ENCODE measurements at regions not wholly inside any gene's neighbourhood (a gene's known extent, or its start where the extent isn't known, plus 50 kb on each side); places are given as distances from the start of the nearest gene placed in this dataset.

DNA sequence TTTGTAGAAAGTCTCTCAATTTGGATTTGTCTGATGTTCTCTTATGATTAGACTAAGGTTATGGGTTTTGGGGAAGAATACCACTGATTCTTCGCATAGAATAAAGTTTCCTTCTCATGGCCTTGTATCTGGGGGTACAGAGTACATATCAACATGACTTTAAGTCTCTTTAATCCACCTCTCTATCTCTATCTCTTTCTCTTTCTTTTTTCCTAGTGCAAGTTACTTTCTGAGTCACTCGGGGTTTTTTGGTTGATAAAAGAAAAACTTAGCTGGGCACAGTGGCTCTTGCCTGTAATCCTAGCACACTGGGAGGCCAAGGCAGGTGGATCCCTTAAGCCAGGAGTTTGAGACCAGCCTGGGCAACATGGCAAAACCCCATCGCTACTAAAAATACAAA lies 100.1 kb upstream of the MAP4K3 start:
- no peak for DNase-seq

DNA sequence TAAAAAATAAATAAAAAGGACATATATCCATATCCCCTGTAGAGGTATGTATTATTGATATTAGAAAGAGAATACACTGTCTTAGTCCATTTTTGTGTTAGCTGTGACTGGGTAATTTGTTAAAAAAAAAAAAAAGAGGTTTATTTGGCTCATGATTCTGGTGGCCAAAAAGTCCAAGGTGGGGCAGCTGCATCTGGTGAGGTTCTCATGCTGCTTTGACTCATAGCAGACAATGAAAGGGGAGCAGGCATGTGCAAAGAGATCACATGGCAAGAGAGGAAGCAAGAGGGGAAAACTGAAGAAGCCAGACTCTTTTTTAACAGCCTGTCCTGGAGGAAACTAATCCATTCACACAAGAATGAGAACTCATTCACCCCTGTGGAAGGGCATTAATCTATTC lies 101.6 kb upstream of the MAP4K3 start:
- no peak for DNase-seq

DNA sequence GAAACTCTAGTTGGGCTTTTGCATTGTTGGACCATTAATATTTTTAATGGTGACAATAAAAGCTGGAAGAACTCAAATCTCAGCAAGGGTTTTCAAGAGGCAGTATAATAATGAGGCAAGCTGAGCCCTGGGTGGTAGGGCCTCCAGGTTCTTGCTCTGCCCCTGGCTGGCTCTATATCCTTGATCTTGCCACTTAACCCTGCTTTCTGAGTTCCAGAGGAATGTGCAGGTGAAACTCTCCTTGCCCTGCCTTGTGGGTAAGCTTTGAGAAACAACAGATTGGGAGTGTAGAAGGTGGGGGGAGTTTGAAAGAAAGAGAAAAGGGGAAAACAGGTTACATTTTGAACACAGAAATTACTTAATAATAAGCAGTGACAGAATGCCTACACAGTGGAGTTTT lies 103.3 kb upstream of the MAP4K3 start:
- DNase-seq, result no peak

DNA sequence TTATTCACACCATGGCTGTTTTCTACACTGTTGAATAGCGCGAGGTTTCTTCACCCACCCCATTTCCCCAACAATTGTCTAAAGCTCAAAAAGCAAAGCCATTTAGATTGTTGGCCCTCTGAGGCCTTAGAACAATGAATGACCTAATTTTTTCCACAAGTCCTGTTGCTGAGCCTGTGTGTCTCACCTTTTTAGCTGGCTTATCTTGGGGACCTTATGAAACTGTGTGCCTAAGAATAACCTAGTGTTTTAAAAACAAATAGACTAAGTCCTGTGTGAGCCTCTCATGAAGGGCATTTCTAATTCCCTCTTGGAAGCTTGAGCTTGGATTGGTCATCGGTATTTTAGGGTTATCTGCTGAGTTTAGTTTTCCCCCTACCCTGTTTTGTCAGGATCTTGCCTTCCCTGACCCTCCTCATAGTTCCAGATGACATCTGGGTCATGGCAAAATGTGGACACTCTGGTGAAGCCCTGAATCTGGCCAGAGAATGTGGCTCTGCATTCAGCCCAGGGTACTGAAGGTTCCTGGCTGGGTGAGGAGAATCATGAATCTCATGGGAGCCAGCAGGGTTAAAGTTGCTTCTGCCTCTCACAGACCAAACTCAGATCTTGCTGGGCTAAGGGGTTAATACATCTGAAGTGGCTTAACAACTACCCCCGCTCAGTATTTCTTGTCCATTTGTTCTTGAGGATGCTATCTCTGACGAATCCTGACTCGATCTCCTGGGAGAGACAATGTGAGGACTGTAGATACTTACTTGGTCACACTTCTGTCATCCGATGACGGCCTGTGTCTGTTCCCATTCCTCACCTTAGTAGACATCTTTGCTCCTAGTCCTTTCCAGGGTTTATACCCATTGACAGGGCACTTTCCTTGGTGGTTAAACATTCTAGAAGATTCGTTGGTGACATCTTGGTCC lies 104.2 kb upstream of the MAP4K3 start:
- no peak for DNase-seq

DNA sequence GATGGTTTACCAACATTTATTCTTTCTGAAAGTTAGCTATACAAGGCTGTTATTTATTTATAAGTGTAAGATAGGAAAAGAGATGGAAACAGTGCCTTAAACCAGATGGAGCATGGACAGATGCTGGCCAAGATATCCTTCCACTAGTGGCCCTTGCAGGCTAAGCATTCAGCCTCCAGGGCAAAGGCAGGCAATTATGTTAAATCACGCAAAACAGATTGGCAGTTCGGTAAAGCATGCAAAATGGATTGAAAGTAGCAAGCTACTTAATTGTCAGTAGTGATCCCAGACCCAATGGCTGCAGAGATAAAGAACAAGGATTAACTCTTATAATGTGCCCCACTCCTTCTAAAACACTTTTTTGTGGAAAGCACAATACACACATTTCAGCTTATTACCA lies 105.4 kb upstream of the MAP4K3 start:
- no peak for DNase-seq

DNA sequence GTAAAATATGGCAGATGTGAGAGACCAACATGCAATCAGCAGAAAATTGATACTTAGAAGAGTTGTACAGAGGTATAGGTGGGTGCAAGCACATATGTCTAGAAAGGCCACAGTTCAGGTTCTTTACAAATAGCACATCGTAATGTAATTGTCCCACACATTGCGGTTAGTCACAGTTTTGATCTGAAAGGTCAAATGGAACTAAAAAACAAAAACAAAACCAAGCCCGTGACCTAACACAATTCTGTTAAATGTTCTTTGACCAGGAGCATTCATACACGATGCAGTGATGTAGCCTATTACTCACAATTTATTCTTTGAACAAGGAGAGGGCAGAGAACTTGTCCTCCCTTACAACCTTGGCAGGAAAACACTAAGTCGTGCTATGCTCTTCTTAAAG lies 108.9 kb upstream of the MAP4K3 start:
- no peak for DNase-seq

DNA sequence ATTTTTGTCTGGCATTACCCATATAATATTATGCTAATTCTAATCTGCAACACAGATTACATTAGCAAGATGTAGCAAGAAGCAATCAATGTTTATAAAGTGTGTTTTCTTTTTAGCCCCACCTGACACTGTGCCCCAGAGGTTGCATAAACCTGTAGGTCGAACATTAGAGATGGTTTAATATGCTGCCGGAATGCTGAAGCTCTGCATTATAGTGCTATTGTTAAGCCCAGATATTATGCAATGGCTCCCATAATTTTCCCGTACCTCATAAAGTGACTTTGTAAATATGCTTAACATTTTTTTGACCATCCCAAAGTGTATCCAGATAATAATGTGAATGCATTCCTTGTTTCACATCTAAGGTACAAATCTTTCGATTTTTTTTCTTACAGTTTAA lies 109.3 kb upstream of the MAP4K3 start:
- no peak for DNase-seq

DNA sequence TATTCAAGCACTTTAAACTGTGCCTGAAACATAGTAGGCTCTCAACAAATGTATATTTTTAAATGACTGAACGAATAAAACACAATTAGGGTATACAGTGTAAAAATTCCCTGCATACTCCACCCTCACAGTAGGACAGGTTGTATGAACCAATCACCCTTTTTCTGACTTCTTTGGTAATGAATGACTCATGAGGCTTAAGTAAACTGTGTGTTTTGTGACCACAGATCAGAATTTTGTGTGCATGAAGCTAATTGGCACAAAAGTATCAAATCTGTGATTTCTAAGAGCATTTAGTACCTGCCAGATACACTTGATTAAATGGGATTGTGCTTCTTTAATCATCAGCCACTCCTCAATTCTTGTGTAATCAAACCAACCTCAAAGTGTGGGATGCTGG lies 109.9 kb upstream of the MAP4K3 start:
- no peak for DNase-seq

DNA sequence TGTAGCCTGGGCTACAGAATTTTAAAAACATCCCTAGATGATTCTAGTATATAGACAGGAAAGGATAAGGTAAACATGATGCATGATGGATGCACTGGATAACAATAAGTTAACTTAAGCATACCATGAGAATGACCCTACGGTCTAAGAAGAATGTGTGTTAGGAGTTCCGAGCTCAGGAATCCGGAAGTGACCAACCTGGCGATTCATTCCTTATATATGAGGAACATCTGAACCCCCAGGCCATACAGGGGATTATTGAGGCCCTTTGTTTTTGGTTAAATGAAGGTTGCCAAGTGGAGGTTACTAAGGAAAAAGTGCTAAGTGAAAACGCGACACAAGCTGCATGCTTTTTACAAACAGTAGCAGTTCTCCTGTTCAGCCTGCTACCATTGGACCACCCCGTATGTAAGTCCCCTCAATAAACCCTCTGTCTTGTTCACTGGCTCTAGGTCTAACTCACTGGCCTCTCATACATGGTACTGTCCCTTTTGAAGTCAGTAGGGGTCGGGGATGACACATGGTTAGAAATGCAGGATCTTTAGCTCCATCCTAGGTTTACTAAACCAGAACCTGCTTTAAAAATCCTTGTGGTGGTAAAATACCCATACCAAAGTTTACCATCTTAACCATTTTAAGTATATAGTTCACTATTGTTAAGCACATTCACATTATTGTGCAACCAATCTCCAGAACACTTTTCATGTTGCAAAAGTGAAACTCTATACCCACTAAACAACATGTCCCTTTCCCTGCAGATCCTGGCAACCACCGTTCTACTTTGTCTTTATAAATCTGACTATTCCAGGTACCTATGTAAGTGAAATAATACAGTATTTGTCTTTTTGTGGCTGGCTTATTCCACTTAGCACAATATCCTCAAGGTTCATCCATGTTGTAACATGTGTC lies 111.0 kb upstream of the MAP4K3 start:
- no peak for DNase-seq

DNA sequence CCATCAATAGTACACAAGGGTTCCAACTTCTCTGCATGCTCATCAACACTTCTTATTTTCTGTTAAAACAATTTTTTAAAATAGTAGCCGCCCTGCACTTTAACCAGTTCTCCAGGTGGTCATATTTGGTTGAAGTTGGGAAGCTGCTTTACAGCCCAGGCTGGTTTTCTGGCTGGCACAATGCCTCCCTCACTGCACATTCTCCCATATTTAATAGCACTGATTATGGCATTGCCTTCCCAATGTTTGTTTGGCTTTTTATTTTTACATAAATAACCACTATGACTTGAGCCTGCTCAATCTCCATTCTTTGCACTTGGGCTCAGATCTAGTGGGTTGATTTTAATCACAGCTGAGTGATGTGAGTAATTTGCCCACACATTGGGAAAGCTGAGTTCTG lies 111.9 kb upstream of the MAP4K3 start:
- DNase-seq, result no peak

DNA sequence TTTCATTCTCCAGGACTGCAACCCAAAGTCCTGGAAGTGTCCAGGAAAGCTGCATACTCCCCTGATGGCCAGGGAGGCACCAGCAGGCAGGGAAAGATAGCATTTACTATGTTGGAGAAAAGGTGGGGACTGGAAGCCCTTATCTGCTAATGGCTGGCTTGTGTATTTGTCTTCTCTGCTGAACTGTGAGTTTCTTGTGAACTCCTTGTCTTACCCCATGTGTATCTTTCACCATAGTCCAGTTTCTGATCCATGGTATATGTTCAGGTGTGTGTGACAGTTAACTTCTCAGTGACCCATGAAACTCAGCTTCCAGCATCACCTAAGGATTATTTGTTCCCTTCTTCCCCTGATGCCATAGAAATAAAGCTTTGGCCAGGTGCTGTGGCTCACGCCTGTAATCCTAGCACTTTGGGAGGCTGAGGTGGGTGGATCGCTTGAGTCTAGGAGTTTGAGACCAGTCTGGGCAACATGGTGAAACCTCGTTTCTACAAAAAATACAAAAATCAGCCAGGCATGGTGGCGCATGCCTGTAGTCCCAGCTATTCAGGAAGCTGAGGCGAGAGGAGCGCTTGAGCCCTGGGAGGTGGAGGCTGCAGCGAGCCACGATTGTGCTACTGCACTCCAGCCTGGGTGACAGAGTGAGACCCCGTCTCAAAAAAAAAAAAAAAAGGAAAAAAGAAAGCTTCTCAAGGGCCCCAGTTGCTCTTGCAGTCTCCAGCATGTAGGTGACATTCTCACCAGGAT lies 112.8 kb upstream of the MAP4K3 start:
- DNase-seq, result no peak

DNA sequence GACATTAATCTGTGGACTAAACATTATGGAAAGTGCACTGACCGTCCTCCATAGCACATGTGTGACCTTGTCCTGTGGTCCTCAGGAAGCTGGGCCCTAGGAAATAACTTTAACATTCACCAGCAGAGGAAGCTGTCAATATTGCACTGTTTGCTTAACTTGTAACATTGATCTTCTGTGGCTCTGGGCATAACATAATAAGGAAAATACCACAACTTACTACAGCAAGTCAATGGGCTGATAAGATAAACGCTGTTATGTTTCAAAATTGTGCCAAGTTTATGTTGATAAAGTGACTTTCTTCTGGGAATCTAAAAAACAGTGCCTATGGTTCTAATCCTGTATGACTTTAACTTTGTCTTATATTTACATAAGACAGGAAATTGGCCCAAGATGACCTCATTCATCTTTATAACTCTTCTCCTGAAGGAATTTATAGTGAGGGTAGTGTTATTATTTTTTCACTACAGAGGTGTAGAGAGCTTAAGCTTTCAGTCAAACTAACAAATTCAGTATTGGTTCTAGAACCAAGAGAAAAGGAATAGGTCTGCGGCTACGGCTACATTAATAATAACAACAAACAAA lies 113.7 kb upstream of the MAP4K3 start:
- no peak for DNase-seq

DNA sequence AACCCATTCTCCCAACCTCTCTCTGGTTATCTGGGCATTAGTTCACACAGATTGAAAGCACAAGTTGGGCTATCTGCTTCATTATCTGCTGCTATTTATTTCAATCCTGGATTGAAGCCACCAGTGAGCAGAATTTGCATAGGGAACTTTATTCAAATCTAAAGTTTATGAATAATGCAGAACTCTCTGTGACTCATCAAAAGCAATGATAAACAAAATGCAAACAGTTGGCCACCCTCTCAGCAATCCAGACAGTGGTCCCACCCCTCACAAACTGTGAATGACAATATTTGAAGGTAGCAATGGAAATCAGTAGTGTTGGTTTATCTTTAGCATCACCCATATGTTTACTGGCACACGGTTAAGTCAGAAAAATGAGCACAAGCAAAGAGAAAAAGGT lies 106.8 kb upstream of the TMEM178A start:
- DNase-seq, result no peak

DNA sequence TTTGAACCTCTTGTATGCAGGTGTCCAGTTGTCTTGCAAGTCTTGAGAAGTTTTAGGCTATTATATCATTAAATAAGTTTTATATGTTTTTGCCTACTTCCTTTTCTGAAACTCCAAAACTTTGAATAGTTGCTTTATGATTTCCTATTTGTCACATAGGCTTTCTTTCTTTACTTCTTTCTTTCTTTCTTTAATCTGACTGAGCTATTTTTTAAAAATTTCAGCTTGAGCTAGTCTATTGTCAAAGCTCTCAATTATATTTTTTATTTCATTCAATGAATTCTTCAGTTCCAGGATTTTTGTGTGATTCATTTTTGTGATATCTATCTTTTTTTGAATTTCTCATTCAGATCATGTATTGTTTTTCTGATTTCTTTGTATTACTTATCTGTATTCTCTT lies 102.1 kb upstream of the TMEM178A start:
- no peak for DNase-seq

DNA sequence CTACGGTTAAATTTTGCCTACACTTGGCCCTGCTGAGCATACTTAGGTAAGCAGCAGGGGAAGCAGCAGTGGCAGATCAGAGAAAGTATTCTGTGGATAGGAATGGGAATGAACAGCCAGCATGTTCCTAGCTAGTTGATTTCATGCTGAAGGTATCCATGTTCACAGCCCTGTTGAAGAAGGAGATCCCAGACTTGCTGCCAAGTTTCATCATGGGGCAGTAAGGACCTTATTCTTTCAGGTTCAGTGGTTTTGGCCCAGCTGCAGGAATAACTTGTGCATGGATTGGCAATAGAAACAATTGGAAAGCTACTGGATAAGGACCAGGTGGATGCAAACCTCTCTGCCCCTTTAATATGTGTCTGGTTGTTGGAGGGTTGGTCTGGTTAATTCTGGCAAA lies 98.2 kb upstream of the TMEM178A start:
- DNase-seq, result peak; percentile 16

DNA sequence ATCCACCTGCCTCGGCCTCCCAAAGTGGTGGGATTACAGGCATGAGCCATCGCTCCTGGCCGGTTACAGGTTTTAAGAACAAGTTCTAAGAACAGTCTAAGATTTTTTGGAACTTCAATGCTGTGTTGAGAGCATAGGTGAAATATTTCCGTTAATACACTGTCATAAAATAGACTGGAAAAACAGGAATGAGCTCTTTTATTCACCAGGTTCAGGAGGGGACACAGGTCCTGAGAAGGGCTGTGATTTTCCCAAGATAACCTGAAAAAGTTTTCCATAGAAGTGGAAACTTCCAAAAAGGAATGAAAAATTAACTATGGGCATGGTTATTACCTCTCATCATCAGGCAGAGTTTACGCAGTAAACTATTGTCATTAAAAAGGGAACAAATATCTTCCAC lies 97.6 kb upstream of the TMEM178A start:
- no peak for DNase-seq

DNA sequence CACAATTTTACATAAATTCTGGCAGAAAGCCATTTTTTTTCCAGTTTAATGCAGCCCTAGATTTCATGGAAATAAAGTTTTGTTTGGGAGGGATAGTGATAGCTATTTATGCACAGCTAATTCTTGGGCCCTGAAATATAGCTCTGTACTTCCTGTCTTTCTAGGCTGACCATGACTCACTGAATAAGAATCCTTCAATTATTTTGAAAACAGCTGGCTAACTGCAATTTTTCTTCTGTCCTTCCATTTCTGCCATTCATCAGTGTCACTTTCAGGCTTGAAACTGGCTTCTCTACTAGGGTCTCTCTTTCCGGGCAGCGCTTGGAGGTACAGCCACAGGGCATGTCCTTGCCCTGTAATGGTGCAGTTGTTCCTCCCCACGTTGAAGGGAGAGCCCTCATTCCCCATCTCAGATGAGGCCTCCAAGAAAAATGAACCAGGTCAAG lies 97.1 kb upstream of the TMEM178A start:
- peak; percentile 80 for DNase-seq

DNA sequence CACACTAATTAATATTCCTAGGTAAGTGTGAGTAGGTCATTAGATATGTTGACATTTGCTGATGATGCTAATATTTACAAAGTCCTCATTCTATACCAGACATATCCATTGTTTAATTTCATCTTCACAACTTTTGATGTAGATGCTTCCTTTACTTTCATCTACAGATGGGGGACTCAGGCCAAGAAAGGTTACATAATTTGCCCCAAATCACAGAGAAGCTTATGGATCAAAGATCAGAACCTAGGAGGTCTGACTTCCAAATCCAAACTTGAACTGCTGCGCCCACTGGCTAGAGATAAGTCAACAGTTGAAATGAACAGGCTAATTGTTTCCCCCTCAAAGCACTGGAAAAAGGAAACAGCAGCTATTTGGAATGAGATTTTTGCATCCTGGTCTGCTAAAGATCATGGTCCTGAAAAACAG lies 95.6 kb upstream of the TMEM178A start:
- DNase-seq, result no peak

DNA sequence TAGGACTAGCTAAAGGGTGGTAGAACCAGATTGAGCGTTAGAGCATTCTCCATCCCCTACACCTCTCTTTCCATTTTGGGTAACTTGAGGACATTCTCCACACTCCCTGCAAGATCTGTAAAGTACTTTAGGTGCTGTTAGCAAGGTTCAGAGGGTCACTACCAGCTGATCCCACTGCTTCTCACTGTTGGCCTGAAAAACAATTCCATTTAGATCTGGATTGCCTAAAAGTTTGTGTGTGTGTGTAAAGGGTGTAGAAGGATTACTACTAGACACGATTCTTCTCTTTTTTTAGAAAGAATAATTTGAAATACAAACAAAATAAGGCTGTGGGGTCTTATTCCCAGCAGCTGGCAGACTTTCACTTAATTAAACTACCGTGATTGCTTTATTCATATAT lies 95.1 kb upstream of the TMEM178A start:
- DNase-seq, result no peak

DNA sequence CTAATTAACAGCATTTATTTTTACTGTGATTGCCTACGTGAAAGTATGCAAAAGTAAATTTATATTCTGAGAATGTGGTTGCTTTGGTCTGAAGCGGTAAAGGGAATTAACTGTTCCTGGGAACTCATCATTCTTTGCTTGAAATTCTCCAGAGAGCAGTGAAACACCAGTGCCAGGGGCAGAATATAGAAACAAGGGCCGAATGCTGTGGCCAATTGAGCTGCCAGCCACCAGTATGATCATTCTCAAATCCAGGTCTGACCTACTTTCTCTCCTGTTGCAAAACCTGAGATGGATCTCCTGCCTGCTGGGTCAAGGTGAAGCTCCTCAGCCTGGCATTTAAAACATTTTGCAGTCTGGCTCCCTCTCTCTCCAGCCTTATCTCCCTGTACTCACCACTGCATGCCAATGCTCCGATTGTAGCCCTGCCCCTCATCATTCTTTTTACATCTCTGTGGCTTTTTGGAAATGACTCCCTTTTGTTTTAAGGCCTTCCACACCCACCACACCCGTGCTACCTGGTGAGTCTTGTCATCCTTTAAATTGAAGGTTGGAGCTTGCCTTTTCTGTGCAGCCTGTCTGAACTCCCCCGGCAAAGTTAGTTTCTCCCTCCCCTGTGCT lies 94.5 kb upstream of the TMEM178A start:
- peak; percentile 33 for DNase-seq

DNA sequence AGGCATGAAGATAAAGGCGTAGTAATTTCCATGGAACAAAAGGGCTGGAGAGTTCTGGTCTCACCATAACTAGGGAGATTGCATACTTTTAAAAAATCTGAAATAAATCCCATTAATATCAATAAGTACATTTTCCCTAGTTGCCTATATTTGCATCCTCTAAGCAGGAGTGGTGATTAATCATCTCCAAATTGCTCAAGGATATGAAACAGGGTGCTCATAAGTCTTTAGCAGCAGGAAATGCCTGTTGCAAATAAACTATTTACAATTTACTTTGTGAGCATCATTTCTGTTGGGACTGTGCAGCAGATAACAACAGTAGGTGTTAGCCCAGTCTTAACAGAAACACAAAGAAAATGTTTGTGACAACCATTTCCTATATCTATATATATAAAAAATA lies 92.4 kb upstream of the TMEM178A start:
- no peak for DNase-seq

DNA sequence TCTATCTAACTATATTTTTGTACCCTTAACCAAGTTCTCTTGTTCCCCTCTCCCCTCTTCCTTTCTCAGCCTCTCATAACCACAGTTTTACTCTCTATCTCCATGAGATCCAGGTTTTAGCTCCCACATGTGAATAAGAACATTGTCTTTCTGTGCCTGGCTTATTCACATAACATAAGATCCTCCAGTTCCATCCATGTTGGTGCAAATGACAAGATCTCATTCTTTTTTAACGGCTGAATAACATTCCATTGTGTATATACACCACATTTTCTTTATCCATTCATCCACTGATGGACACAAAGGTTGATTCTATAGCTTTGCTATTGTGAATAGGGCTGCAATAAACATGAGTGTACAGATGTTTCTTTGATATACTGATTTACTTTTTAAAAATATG lies 83.9 kb upstream of the TMEM178A start:
- DNase-seq, result no peak

Data from tongue (tissue), 1 donor.